HG03025 (cell line): ENCODE measurements at regions not wholly inside any gene's neighbourhood (a gene's known extent, or its start where the extent isn't known, plus 50 kb on each side); places are given as distances from the start of the nearest gene placed in this dataset.

Experiments used
- ATAC-seq: cut with Tn5 transposase; IDR thresholded peaks from one replicate; pipeline ENCODE4 v1.9.1; 2021; ENCODE audit warnings: mild to moderate bottlenecking, moderate library complexity; ENCODE audit not compliant: unreplicated experiment, low FRiP score

GRCh38 chr1:25042331-25043227, 112.5 kb upstream of the RUNX3 start:
- no peak for ATAC-seq

GRCh38 chr1:25041916-25042315, 111.8 kb upstream of the RUNX3 start:
- ATAC-seq, result no peak

GRCh38 chr1:25040122-25040685, 110.1 kb upstream of the RUNX3 start:
- ATAC-seq, result no peak

- no peak for ATAC-seq
Observed at GRCh38 chr1:25039229-25039628, 109.2 kb upstream of the RUNX3 start.

- no peak for ATAC-seq
Observed at GRCh38 chr1:25038699-25039098, 108.6 kb upstream of the RUNX3 start.

- no peak for ATAC-seq
Observed at GRCh38 chr1:25037174-25038074, 107.3 kb upstream of the RUNX3 start.

- ATAC-seq, result no peak
Observed at GRCh38 chr1:25036117-25036546, 106.1 kb upstream of the RUNX3 start.

GRCh38 chr1:25035523-25036116, 105.5 kb upstream of the RUNX3 start:
- no peak for ATAC-seq

- no peak for ATAC-seq
Observed at GRCh38 chr1:25034736-25035522, 104.9 kb upstream of the RUNX3 start.

GRCh38 chr1:25033828-25034705, 104.0 kb upstream of the RUNX3 start:
- ATAC-seq, result no peak

GRCh38 chr1:25033030-25033827, 103.2 kb upstream of the RUNX3 start:
- ATAC-seq, result no peak

GRCh38 chr1:25031966-25032667, 102.0 kb upstream of the RUNX3 start:
- ATAC-seq, result no peak

GRCh38 chr1:25031601-25031965, 101.5 kb upstream of the RUNX3 start:
- ATAC-seq, result no peak

- ATAC-seq, result no peak
Observed at GRCh38 chr1:25030674-25031589, 100.9 kb upstream of the RUNX3 start.

GRCh38 chr1:25030012-25030411, 99.9 kb upstream of the RUNX3 start:
- ATAC-seq, result no peak

GRCh38 chr1:25028907-25029599, 99.0 kb upstream of the RUNX3 start:
- no peak for ATAC-seq
